ENCODE measurements at regions not wholly inside any gene's neighbourhood (a gene's known extent, or its start where the extent isn't known, plus 50 kb on each side); places are given as distances from the start of the nearest gene placed in this dataset.

GRCh38 chr4:181345931-181346330 is 897.3 kb upstream of the TENM3 start:
- no peak for TF ChIP-seq CTCF (IDR thresholded peaks at IDR 0.05; ENCODE audit: insufficient read depth, low read length)
- no peak for TF ChIP-seq GABPA (IDR thresholded peaks at IDR 0.05; ENCODE audit: low read depth)
- no peak for TF ChIP-seq POLR2AphosphoS5 (IDR thresholded peaks at IDR 0.05; ENCODE audit: low read depth)
- TF ChIP-seq REST (IDR thresholded peaks at IDR 0.05; ENCODE audit: insufficient replicate concordance, low read depth) = no peak
- no peak for TF ChIP-seq SPI1 (IDR thresholded peaks at IDR 0.05; ENCODE audit: borderline replicate concordance, low read depth)

Measured in HL-60 (cell line).